HT-29 (cell line): ENCODE measurements at regions not wholly inside any gene's neighbourhood (a gene's known extent, or its start where the extent isn't known, plus 50 kb on each side); places are given as distances from the start of the nearest gene placed in this dataset.
"Not testable (repeated sequence)": the region's sequence is repeated elsewhere in the genome, so short reads cannot be mapped to it uniquely, and the experiment has no call there.

Experiments used
- DNase-seq: peaks from one replicate; pipeline ENCODE4 v3.0.0-alpha.2; 2015; ENCODE audit warnings: low spot score

GRCh38 chr22:22946131-22946530, 58.5 kb downstream of the IGLL5 start:
- no peak for DNase-seq

- no peak for DNase-seq
Measured at GRCh38 chr22:22948651-22949571, 61.3 kb downstream of the IGLL5 start.

GRCh38 chr22:22949953-22950352, 62.3 kb downstream of the IGLL5 start:
- DNase-seq = no peak

GRCh38 chr22:22951035-22951434, 63.4 kb downstream of the IGLL5 start:
- DNase-seq = no peak

GRCh38 chr22:22952531-22953280, 65.1 kb downstream of the IGLL5 start:
- DNase-seq = no peak

- DNase-seq = no peak
Measured at GRCh38 chr22:22953791-22954190, 66.2 kb downstream of the IGLL5 start.

- DNase-seq = no peak
Measured at GRCh38 chr22:22954656-22955055, 67.0 kb downstream of the IGLL5 start.

GRCh38 chr22:22955276-22955798, 67.7 kb downstream of the IGLL5 start:
- DNase-seq = no peak

GRCh38 chr22:22955866-22956535, 68.4 kb downstream of the IGLL5 start:
- peak; percentile 49 for DNase-seq

GRCh38 chr22:22957090-22957489, 69.5 kb downstream of the IGLL5 start:
- DNase-seq = no peak

GRCh38 chr22:22958621-22959020, 71.0 kb downstream of the IGLL5 start:
- no peak for DNase-seq

GRCh38 chr22:22959147-22959827, 71.7 kb downstream of the IGLL5 start:
- peak; percentile 82 for DNase-seq

- no peak for DNase-seq
Measured at GRCh38 chr22:22960307-22960706, 72.7 kb downstream of the IGLL5 start.

GRCh38 chr22:22961574-22961973, 74.0 kb downstream of the IGLL5 start:
- DNase-seq = no peak

- no peak for DNase-seq
Measured at GRCh38 chr22:22968366-22968765, 80.8 kb downstream of the IGLL5 start.

GRCh38 chr22:22972605-22973004, 85.0 kb downstream of the IGLL5 start:
- DNase-seq = not testable (repeated sequence)

- no peak for DNase-seq
Measured at GRCh38 chr22:22973336-22973735, 85.7 kb downstream of the IGLL5 start.

- DNase-seq = no peak
Measured at GRCh38 chr22:22974156-22974555, 86.5 kb downstream of the IGLL5 start.

GRCh38 chr22:22974795-22975580, 87.4 kb downstream of the IGLL5 start:
- DNase-seq = no peak
